Keratinocyte (primary cell): ENCODE measurements at regions not wholly inside any gene's neighbourhood (a gene's known extent, or its start where the extent isn't known, plus 50 kb on each side); places are given as distances from the start of the nearest gene placed in this dataset.

ENCODE experiments used
- EZH2 ChIP-seq: IDR thresholded peaks from one replicate; pipeline ENCODE4 v1.6.1; 2012; ENCODE audit warnings: inconsistent platforms, mild to moderate bottlenecking, low read length, moderate library complexity
- TF ChIP-seq, protein P1 (sequence below), 3 experiments: IDR thresholded peaks in 1 of 3; conservative IDR thresholded peaks in 1 of 3; optimal IDR thresholded peaks in 1 of 3; 2 replicates in 2 of 3; 3 replicates in 1 of 3; pipeline versions ENCODE3 to v1.5.1; 2011; ENCODE audit warnings: low read length in 3 of 3, mild to moderate bottlenecking in 3 of 3, moderate library complexity in 2 of 3, control low read depth in 1 of 3, inconsistent platforms in 1 of 3; ENCODE audit not compliant: insufficient read depth in 2 of 3; ENCODE audit errors: extremely low read depth in 1 of 3

DNA sequence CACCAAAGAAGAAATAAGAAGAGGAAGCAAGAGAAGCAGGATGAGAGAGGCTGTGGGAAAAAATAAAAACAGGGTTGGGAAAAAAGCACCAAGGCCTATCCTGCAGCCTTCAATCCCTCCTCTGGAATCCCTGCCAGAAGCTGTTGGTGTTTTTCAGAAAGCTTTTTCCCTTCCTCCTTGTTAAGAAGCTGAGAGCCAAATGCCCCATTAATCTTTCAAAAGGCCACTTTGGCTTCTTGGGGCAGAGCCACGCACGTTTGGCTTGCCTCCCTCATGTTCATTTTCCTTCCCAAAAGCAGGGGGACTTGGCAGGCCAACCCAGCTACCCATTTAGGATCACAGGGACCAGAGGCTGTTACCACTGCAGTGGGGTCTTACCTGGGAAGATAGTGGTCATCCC lies 365.3 kb downstream of the NUAK1 start:
- TF ChIP-seq, protein P1, sequence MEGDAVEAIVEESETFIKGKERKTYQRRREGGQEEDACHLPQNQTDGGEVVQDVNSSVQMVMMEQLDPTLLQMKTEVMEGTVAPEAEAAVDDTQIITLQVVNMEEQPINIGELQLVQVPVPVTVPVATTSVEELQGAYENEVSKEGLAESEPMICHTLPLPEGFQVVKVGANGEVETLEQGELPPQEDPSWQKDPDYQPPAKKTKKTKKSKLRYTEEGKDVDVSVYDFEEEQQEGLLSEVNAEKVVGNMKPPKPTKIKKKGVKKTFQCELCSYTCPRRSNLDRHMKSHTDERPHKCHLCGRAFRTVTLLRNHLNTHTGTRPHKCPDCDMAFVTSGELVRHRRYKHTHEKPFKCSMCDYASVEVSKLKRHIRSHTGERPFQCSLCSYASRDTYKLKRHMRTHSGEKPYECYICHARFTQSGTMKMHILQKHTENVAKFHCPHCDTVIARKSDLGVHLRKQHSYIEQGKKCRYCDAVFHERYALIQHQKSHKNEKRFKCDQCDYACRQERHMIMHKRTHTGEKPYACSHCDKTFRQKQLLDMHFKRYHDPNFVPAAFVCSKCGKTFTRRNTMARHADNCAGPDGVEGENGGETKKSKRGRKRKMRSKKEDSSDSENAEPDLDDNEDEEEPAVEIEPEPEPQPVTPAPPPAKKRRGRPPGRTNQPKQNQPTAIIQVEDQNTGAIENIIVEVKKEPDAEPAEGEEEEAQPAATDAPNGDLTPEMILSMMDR (optimal IDR thresholded peaks at IDR 0.05 in 1 of 3, IDR thresholded peaks at IDR 0.05 in 1 of 3, conservative IDR thresholded peaks at IDR 0.05 in 1 of 3; ENCODE audit: extremely low read depth in 1 of 3, insufficient read depth in 2 of 3, low read length in 3 of 3) = no peak
- no peak for TF ChIP-seq EZH2
